SK-N-MC (cell line): ENCODE measurements at regions not wholly inside any gene's neighbourhood (a gene's known extent, or its start where the extent isn't known, plus 50 kb on each side); places are given as distances from the start of the nearest gene placed in this dataset.

ENCODE experiments used
- DNase-seq: peaks from one replicate; pipeline ENCODE4 v3.0.0-alpha.2; 2011; ENCODE audit warnings: low read depth, low spot score
- H3K27ac ChIP-seq: fragments of 200-600 bp; sonication (generic); 2 replicates; pipeline ENCODE4 v1.5.1; 2016; ENCODE audit warnings: mixed run types
- H3K36me3 ChIP-seq: fragments of 200-600 bp; sonication (generic); 2 replicates; pipeline ENCODE4 v1.6.1; 2017; ENCODE audit warnings: antibody characterized with exemption, low read length, mixed read lengths; ENCODE audit not compliant: insufficient read depth
- H3K4me3 ChIP-seq: fragments of 200-600 bp; sonication (generic); 2 replicates; pipeline ENCODE4 v1.5.1; 2016
- H3K9ac ChIP-seq: fragments of 200-600 bp; sonication (generic); 2 replicates; pipeline ENCODE4 v1.8.0; 2017; ENCODE audit warnings: mixed run types, mixed read lengths; ENCODE audit not compliant: insufficient read length
- H3K9me3 ChIP-seq: fragments of 200-600 bp; sonication (generic); 2 replicates; pipeline ENCODE4 v1.6.1; 2017; ENCODE audit warnings: low read depth, mild to moderate bottlenecking, antibody characterized with exemption, low read length, moderate library complexity, mixed read lengths
- EZH2 ChIP-seq: fragments of 200-600 bp; sonication (generic); IDR thresholded peaks from one replicate; pipeline ENCODE4 v1.6.1; 2017; ENCODE audit warnings: antibody characterized with exemption
- FOXP2 ChIP-seq: optimal IDR thresholded peaks from 2 replicates; pipeline ENCODE3; 2011; ENCODE audit warnings: mild to moderate bottlenecking, moderate library complexity; ENCODE audit not compliant: insufficient read depth; ENCODE audit errors: extremely low read length, control extremely low read depth
- POLR2AphosphoS5 ChIP-seq: IDR thresholded peaks from 2 replicates; pipeline ENCODE4 v1.6.1; 2012; ENCODE audit warnings: mild to moderate bottlenecking, low read depth, low read length, borderline replicate concordance

DNA sequence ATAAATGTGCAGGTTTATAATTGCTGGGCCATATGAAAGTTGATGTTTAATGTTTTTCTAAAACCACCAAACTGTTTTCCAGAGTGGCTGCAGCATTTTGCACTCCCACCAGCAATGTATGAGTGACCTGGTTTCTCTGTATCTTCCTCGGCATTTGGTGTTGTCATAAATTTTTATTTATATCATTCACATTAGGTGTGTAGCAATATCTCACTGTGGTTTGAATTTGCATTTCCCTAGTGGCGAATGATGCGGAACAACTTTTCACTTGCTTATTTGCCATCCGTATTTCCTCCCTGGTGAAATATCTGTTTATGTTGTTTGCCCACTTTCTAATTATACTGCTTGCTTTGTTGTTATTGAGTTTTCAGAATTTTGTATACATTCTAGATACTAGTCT lies 295.7 kb upstream of the TUT7 start:
- Histone ChIP-seq H3K9me3 (no peaks in the 10 kb centered on the region; the same call in 1 of the 2 replicates), H3K4me3 (peak overlapping the region; percentile 60), H3K9ac (peak overlapping the region; percentile 63), H3K36me3 (0 out of 2 replicates have a peak, but pooled peaks cover 3% of the 10 kb centered on the region), H3K27ac (peak overlapping the region; percentile 99)
- TF ChIP-seq EZH2 (no peak), FOXP2 (no peak), POLR2AphosphoS5 (peak; percentile 34; the same call in 1 of the 2 replicates)
- peak; percentile 66 for DNase-seq

DNA sequence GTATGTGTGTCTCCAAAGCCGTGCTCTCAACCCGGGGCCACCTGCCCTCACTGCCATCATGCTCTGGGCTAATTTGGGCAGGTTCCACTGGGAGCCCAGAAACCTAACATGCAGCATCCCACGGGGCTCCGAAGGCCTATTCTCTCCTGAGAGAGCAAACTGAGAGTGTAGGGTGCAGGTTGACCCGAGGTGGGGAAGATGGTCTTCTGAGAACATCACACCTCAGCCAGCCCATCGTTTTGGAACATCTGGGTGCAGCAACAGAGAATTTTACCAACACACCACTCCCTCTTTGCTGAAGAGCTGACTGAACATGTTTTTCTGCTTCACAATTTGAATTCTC lies 294.6 kb upstream of the TUT7 start:
- H3K9ac ChIP-seq: peak overlapping the region; percentile 73
- H3K4me3 ChIP-seq: peak overlapping the region; percentile 60
- peak overlapping the region; percentile 99 for H3K27ac ChIP-seq
- TF ChIP-seq EZH2 (no peak), POLR2AphosphoS5 (no peak), FOXP2 (no peak)
- no peaks in the 10 kb centered on the region for H3K36me3 ChIP-seq
- H3K9me3 ChIP-seq: no peaks in the 10 kb centered on the region; the same call in 1 of the 2 replicates
- no peak for DNase-seq

GRCh38 chr9:86648156-86648827 lies 294.1 kb upstream of the TUT7 start:
- no peaks in the 10 kb centered on the region for H3K9me3 ChIP-seq
- H3K4me3 ChIP-seq: peak overlapping the region; percentile 60
- DNase-seq: peak; percentile 94
- H3K27ac ChIP-seq: peak overlapping the region; percentile 99
- no peaks in the 10 kb centered on the region for H3K36me3 ChIP-seq
- peak overlapping the region; percentile 73 for H3K9ac ChIP-seq
- TF ChIP-seq FOXP2: no peak
- TF ChIP-seq EZH2: no peak
- no peak for TF ChIP-seq POLR2AphosphoS5

- H3K36me3 ChIP-seq: no peaks in the 10 kb centered on the region
- no peak overlapping the region for H3K9ac ChIP-seq
- H3K27ac ChIP-seq: no peak overlapping the region
- H3K9me3 ChIP-seq: no peaks in the 10 kb centered on the region
- TF ChIP-seq EZH2 (no peak), POLR2AphosphoS5 (no peak), FOXP2 (no peak)
- no peak for DNase-seq
- no peak overlapping the region for H3K4me3 ChIP-seq
Measured at GRCh38 chr9:86645303-86645702, 291.1 kb upstream of the TUT7 start.

DNA sequence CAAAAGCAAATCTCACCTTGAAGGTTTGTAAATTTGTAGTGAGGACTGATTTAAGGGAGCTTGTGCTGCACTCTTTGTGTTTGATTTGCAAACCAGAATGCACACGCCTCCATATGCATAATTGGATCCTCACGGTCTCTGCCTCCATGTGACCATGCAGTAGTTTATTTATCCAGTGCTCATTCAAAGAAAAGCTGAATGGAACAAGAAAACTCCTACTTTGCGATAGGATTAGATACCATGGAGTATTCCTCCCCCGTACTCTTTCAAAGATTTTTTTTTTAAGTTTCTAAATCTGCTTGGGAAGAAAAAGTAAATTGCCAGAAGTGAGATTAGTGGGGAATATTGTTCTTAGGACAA lies 290.4 kb upstream of the TUT7 start:
- no peak overlapping the region; the same call in 1 of the 2 replicates for H3K4me3 ChIP-seq
- H3K27ac ChIP-seq: peak overlapping the region; percentile 67
- no peak for DNase-seq

GRCh38 chr9:86643946-86644674 lies 289.9 kb upstream of the TUT7 start:
- Histone ChIP-seq H3K27ac (peak overlapping the region; percentile 67), H3K4me3 (no peak overlapping the region; the same call in 1 of the 2 replicates), H3K36me3 (no peaks in the 10 kb centered on the region), H3K9me3 (no peaks in the 10 kb centered on the region), H3K9ac (peak overlapping the region; percentile 14)
- TF ChIP-seq EZH2: no peak
- TF ChIP-seq POLR2AphosphoS5: no peak
- no peak for TF ChIP-seq FOXP2
- no peak for DNase-seq

More for the DNA sequence above, 290.4 kb upstream of the TUT7 start:
- Histone ChIP-seq H3K9ac (peak overlapping the region; percentile 14), H3K36me3 (no peaks in the 10 kb centered on the region), H3K9me3 (no peaks in the 10 kb centered on the region)
- TF ChIP-seq POLR2AphosphoS5: no peak
- no peak for TF ChIP-seq FOXP2

GRCh38 chr9:86642721-86643120 lies 288.5 kb upstream of the TUT7 start:
- DNase-seq: no peak
- Histone ChIP-seq H3K36me3 (no peaks in the 10 kb centered on the region), H3K9ac (no peak overlapping the region), H3K4me3 (no peak overlapping the region), H3K27ac (no peak overlapping the region), H3K9me3 (no peaks in the 10 kb centered on the region)
- no peak for TF ChIP-seq FOXP2
- no peak for TF ChIP-seq EZH2
- no peak for TF ChIP-seq POLR2AphosphoS5

DNA sequence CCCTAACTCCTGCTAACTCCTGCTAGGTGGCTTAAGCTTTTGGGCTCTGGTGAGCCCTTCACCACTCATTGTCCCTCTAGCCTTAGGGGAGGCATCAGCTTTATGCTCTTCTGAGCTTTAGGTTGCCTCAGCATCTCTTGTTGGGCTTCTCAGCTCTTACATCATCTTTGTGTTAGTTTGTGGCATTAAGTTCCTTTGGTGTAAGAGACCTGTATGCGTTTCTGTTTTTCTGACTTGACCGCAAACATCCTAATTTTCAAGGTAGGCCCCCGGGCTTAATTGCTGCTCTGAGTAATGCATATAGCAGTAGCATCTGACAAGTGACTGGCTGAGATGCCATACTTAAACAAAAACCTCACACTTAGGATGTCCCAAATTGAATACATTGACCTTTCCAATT lies 287.8 kb upstream of the TUT7 start:
- Histone ChIP-seq H3K27ac (no peak overlapping the region), H3K9ac (no peak overlapping the region), H3K4me3 (no peak overlapping the region), H3K9me3 (no peaks in the 10 kb centered on the region), H3K36me3 (no peaks in the 10 kb centered on the region)
- no peak for TF ChIP-seq EZH2
- no peak for TF ChIP-seq FOXP2
- no peak for TF ChIP-seq POLR2AphosphoS5
- no peak for DNase-seq

- Histone ChIP-seq H3K27ac (peak overlapping the region; percentile 35), H3K4me3 (peak overlapping the region; percentile 1; the same call in 1 of the 2 replicates), H3K9ac (no peak overlapping the region), H3K9me3 (no peaks in the 10 kb centered on the region), H3K36me3 (no peaks in the 10 kb centered on the region)
- peak; percentile 57 for DNase-seq
- TF ChIP-seq FOXP2: peak; percentile 82
- TF ChIP-seq POLR2AphosphoS5: peak; percentile 72; the same call in 1 of the 2 replicates
- TF ChIP-seq EZH2: no peak
Measured at GRCh38 chr9:86639899-86640379, 285.7 kb upstream of the TUT7 start.
